HL-60 (cell line): ENCODE measurements at regions not wholly inside any gene's neighbourhood (a gene's known extent, or its start where the extent isn't known, plus 50 kb on each side); places are given as distances from the start of the nearest gene placed in this dataset.
A peak's percentile ranks its signal among the peaks of the same experiment; 100 is the strongest.

Experiments used
- DNase-seq, 2 experiments: peaks; one replicate each; pipeline ENCODE4 v3.0.0-alpha.2; 2010 to 2020; ENCODE audit warnings: low read depth in 1 of 2, low spot score in 1 of 2
- H3K27ac ChIP-seq: fragments of 250-450 bp; sonication (Bioruptor Pico); replicated peaks from 2 replicates; pipeline ENCODE4 v1.5.1; 2020; ENCODE audit warnings: mild to moderate bottlenecking, moderate library complexity
- H3K27me3 ChIP-seq: fragments of 250-450 bp; sonication (Bioruptor Pico); 2 replicates; pipeline ENCODE4 v1.5.1; 2021; ENCODE audit warnings: mild to moderate bottlenecking, moderate library complexity; ENCODE audit not compliant: insufficient read depth, poor library complexity, severe bottlenecking
- H3K4me3 ChIP-seq: replicated peaks from 2 replicates; pipeline ENCODE4 v1.5.1; 2011; ENCODE audit warnings: mild to moderate bottlenecking, control low read depth, low read length; ENCODE audit not compliant: insufficient read depth
- CTCF ChIP-seq: IDR thresholded peaks from one replicate; pipeline ENCODE4 v1.5.1; 2011; ENCODE audit warnings: low read length, control low read depth, inconsistent platforms; ENCODE audit not compliant: insufficient read depth
- GABPA ChIP-seq: IDR thresholded peaks from 2 replicates; pipeline ENCODE4 v1.6.1; 2012; ENCODE audit warnings: low read depth
- POLR2AphosphoS5 ChIP-seq: IDR thresholded peaks from 2 replicates; pipeline ENCODE4 v1.6.1; 2012; ENCODE audit warnings: low read depth
- SPI1 ChIP-seq: IDR thresholded peaks from 2 replicates; pipeline ENCODE4 v1.6.1; 2012; ENCODE audit warnings: low read depth, mild to moderate bottlenecking, borderline replicate concordance
- TF ChIP-seq, protein P1 (sequence below): IDR thresholded peaks from 2 replicates; pipeline ENCODE4 v1.6.1; 2012; ENCODE audit warnings: low read depth; ENCODE audit not compliant: insufficient replicate concordance

GRCh38 chr5:152246401-152246800 is 158.7 kb downstream of the NMUR2 start:
- TF ChIP-seq, protein P1, sequence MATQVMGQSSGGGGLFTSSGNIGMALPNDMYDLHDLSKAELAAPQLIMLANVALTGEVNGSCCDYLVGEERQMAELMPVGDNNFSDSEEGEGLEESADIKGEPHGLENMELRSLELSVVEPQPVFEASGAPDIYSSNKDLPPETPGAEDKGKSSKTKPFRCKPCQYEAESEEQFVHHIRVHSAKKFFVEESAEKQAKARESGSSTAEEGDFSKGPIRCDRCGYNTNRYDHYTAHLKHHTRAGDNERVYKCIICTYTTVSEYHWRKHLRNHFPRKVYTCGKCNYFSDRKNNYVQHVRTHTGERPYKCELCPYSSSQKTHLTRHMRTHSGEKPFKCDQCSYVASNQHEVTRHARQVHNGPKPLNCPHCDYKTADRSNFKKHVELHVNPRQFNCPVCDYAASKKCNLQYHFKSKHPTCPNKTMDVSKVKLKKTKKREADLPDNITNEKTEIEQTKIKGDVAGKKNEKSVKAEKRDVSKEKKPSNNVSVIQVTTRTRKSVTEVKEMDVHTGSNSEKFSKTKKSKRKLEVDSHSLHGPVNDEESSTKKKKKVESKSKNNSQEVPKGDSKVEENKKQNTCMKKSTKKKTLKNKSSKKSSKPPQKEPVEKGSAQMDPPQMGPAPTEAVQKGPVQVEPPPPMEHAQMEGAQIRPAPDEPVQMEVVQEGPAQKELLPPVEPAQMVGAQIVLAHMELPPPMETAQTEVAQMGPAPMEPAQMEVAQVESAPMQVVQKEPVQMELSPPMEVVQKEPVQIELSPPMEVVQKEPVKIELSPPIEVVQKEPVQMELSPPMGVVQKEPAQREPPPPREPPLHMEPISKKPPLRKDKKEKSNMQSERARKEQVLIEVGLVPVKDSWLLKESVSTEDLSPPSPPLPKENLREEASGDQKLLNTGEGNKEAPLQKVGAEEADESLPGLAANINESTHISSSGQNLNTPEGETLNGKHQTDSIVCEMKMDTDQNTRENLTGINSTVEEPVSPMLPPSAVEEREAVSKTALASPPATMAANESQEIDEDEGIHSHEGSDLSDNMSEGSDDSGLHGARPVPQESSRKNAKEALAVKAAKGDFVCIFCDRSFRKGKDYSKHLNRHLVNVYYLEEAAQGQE, result peak; percentile 97
- TF ChIP-seq GABPA, result no peak
- H3K4me3 ChIP-seq, result no peak overlapping the region
- DNase-seq, result peak in 1 of 2 experiments; percentile 16
- H3K27me3 ChIP-seq, result no peaks in the 10 kb centered on the region
- H3K27ac ChIP-seq, result no peak overlapping the region

DNA sequence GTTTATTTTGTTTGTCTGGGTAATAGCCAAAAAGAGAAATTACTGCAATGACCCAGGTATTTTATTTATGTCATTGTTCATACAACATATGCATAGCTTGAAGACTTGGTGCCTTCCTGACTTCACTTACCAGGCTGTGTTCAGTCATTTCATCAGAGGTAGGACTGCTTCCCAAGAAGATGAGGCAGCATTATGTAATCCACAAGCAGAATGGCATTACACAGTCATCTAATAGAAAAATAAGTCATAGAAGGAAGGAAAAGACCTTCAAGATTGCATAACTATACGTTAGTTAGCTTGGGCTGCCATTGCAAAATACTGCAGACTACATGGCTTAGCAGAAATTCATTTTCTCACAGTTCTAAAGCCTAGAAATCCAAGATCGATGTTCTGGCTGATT is 167.5 kb downstream of the NMUR2 start:
- no peak overlapping the region for H3K4me3 ChIP-seq
- DNase-seq, result peak; percentile 56 to 76
- TF ChIP-seq CTCF, result no peak
- no peak for TF ChIP-seq GABPA
- TF ChIP-seq SPI1, result no peak
- TF ChIP-seq POLR2AphosphoS5, result no peak
- TF ChIP-seq, protein P1, result no peak
- no peaks in the 10 kb centered on the region for H3K27me3 ChIP-seq
- peak overlapping the region; percentile 29; the same call in 1 of the 2 replicates for H3K27ac ChIP-seq

DNA sequence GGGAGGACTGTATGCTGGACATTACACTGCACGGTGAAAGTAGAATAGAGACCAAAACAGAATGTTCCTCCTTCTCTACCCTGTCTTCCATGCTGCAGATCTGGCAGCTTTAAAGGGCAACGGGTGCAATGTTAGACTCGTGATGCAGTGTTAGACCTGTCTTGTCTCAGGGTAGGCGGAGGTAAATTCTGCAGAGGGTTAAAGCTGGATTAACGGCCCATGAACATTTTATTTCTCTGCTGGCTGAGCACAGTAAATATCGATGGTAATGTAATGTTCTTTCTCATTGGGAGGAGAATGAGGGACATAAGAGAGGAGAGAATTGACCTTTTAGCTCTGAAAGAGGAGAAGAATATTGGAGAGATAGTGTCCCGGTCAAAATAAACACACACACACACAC is 178.9 kb downstream of the NMUR2 start:
- no peak overlapping the region for H3K4me3 ChIP-seq
- DNase-seq, result no peak
- TF ChIP-seq POLR2AphosphoS5 (no peak), CTCF (no peak), GABPA (no peak), SPI1 (no peak)
- TF ChIP-seq, protein P1, result no peak
- H3K27ac ChIP-seq, result no peak overlapping the region
- no peaks in the 10 kb centered on the region for H3K27me3 ChIP-seq
